Panc1 (cell line): ENCODE measurements at regions not wholly inside any gene's neighbourhood (a gene's known extent, or its start where the extent isn't known, plus 50 kb on each side); places are given as distances from the start of the nearest gene placed in this dataset.

Source experiments
- POLR2AphosphoS5 ChIP-seq: IDR thresholded peaks from 2 replicates; pipeline ENCODE4 v1.6.1; 2012; ENCODE audit warnings: mild to moderate bottlenecking, low read depth, low read length, moderate library complexity
- TF ChIP-seq, protein P1 (sequence below): fragments of 450-650 bp; IDR thresholded peaks from 2 replicates; pipeline ENCODE4 v1.5.1; 2017; ENCODE audit warnings: mild to moderate bottlenecking
- TF ChIP-seq, protein P2 (sequence below), 2 experiments: IDR thresholded peaks; 2 replicates each; pipeline ENCODE4 v1.6.1; 2011 to 2012; ENCODE audit warnings: low read depth in 2 of 2, control low read depth in 1 of 2, low read length in 1 of 2, mild to moderate bottlenecking in 1 of 2, moderate library complexity in 1 of 2; ENCODE audit not compliant: insufficient read depth in 1 of 2

DNA sequence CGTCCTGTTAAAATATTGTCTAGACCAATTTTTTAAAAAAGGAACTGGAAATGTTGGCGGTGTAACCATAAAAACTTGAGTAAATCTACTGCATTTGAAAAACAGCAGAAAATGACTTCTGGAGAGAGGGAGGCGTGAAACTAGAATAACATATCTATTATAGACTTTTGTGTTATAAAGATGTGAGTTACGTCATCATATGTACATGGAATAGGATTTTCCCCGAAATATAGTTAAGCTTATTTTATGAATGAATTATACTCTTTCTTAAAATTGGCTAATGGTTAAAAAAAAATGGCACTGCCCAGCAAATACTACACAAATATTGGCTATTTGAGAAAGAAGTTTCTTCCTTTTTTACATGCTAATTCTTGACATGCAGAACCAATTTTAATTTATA lies 147.1 kb upstream of the TEX13C start:
- no peak for TF ChIP-seq POLR2AphosphoS5
- TF ChIP-seq, protein P1, sequence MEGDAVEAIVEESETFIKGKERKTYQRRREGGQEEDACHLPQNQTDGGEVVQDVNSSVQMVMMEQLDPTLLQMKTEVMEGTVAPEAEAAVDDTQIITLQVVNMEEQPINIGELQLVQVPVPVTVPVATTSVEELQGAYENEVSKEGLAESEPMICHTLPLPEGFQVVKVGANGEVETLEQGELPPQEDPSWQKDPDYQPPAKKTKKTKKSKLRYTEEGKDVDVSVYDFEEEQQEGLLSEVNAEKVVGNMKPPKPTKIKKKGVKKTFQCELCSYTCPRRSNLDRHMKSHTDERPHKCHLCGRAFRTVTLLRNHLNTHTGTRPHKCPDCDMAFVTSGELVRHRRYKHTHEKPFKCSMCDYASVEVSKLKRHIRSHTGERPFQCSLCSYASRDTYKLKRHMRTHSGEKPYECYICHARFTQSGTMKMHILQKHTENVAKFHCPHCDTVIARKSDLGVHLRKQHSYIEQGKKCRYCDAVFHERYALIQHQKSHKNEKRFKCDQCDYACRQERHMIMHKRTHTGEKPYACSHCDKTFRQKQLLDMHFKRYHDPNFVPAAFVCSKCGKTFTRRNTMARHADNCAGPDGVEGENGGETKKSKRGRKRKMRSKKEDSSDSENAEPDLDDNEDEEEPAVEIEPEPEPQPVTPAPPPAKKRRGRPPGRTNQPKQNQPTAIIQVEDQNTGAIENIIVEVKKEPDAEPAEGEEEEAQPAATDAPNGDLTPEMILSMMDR: no peak
- TF ChIP-seq, protein P2, sequence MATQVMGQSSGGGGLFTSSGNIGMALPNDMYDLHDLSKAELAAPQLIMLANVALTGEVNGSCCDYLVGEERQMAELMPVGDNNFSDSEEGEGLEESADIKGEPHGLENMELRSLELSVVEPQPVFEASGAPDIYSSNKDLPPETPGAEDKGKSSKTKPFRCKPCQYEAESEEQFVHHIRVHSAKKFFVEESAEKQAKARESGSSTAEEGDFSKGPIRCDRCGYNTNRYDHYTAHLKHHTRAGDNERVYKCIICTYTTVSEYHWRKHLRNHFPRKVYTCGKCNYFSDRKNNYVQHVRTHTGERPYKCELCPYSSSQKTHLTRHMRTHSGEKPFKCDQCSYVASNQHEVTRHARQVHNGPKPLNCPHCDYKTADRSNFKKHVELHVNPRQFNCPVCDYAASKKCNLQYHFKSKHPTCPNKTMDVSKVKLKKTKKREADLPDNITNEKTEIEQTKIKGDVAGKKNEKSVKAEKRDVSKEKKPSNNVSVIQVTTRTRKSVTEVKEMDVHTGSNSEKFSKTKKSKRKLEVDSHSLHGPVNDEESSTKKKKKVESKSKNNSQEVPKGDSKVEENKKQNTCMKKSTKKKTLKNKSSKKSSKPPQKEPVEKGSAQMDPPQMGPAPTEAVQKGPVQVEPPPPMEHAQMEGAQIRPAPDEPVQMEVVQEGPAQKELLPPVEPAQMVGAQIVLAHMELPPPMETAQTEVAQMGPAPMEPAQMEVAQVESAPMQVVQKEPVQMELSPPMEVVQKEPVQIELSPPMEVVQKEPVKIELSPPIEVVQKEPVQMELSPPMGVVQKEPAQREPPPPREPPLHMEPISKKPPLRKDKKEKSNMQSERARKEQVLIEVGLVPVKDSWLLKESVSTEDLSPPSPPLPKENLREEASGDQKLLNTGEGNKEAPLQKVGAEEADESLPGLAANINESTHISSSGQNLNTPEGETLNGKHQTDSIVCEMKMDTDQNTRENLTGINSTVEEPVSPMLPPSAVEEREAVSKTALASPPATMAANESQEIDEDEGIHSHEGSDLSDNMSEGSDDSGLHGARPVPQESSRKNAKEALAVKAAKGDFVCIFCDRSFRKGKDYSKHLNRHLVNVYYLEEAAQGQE (IDR thresholded peaks at IDR 0.05; ENCODE audit: insufficient read depth in 1 of 2, low read depth in 2 of 2, low read length in 1 of 2): no peak
